Pancreas (tissue), 10 donors: ENCODE measurements at regions not wholly inside any gene's neighbourhood (a gene's known extent, or its start where the extent isn't known, plus 50 kb on each side); places are given as distances from the start of the nearest gene placed in this dataset.

Experiments used
- ATAC-seq, 4 donors: fragments of 200-7000 bp; cut with Tn5 transposase; one replicate each; pipeline versions ENCODE4 v1.8.0 to v1.9.1; 2020; ENCODE audit warnings: mild to moderate bottlenecking in 4 of 4, moderate library complexity in 4 of 4
- DNase-seq, 6 donors: peaks; one replicate each; pipeline ENCODE4 v3.0.0-alpha.2; 2020
- FAIRE-seq: peaks from 2 replicates; lab custom pipeline; 2012; peaks lifted over from hg19 to GRCh38; lab: Jason Lieb, UNC
- H3K27ac ChIP-seq, 4 donors: fragments of 200-600 bp; sonication (generic); 1 replicate in 3 of 4; 2 replicates in 1 of 4; pipeline versions ENCODE4 v1.5.0 to v1.8.0; 2020
- H3K27me3 ChIP-seq, 4 donors: fragments of 200-600 bp; one replicate each; pipeline ENCODE4 v1.8.0; 2021
- H3K36me3 ChIP-seq, 3 donors: fragments of 200-600 bp; sonication (generic) in 1 of 3; one replicate each; pipeline versions ENCODE4 v1.5.0 to v1.8.0; 2020 to 2021
- H3K4me1 ChIP-seq, 3 donors: fragments of 200-600 bp; one replicate each; pipeline ENCODE4 v1.8.0; 2021
- H3K4me3 ChIP-seq, 4 donors: fragments of 200-600 bp; sonication (generic) in 2 of 4; one replicate each; pipeline versions ENCODE4 v1.5.0 to v1.8.0; 2020 to 2021
- H3K9me3 ChIP-seq, 4 donors: fragments of 200-600 bp; one replicate each; pipeline ENCODE4 v1.8.0; 2021
- WGBS, 2 donors: extraction: QIAGEN DNeasy Blood & Tissue Kit; methylation state at CpG; one replicate each; pipeline ENCODE4 v1.1.7; 2013; 5-methylcytosine and 5-hydroxymethylcytosine counted together
- intact Hi-C, 3 donors: fragments of 100-400 bp; cut with DNase I; formaldehyde crosslinking; loops; one replicate each; pipeline versions ENCODE4 v1.11.1 to v1.14.2; 2022
- TF ChIP-seq, protein P1 (sequence below), 4 donors: fragments of 200-600 bp; sonication (generic) in 3 of 4; IDR thresholded peaks; one replicate each; pipeline versions ENCODE4 v1.5.0 to v1.8.0; 2021; ENCODE audit warnings: antibody characterized with exemption in 4 of 4
- donor health status: healthy with polysubstance abuse.
- donor health status: DM: no; HTN: no; CAD: no; lungs with moderate emphysema.
- donor health status: DM: no; HTN: no; CAD: no.
- donor health status: control.
- donor health status: control.
- donor health status: Bipolar disorder and iron deficiency.
- donor health status: DM: yes; HTN: yes; CAD: no.
- donor health status: DM: no; HTN: no; CAD: no.
- donor health status: DM: no; HTN: no; CAD: no.
- donor health status: DM: yes; HTN: yes; CAD: no.

GRCh38 chr2:147197754-147198483 lies 646.9 kb upstream of the ACVR2A start:
- no peak for FAIRE-seq
- WGBS, 2 donors = 65 to 71% methylated on average over 8 of the region's 8 CpGs
- no peak overlapping the region for H3K4me3 ChIP-seq
- no peaks in the 10 kb centered on the region for H3K36me3 ChIP-seq
- DNase-seq = no peak
- intact Hi-C loops = no loop called here
- H3K27ac ChIP-seq = no peak overlapping the region
- TF ChIP-seq, protein P1, sequence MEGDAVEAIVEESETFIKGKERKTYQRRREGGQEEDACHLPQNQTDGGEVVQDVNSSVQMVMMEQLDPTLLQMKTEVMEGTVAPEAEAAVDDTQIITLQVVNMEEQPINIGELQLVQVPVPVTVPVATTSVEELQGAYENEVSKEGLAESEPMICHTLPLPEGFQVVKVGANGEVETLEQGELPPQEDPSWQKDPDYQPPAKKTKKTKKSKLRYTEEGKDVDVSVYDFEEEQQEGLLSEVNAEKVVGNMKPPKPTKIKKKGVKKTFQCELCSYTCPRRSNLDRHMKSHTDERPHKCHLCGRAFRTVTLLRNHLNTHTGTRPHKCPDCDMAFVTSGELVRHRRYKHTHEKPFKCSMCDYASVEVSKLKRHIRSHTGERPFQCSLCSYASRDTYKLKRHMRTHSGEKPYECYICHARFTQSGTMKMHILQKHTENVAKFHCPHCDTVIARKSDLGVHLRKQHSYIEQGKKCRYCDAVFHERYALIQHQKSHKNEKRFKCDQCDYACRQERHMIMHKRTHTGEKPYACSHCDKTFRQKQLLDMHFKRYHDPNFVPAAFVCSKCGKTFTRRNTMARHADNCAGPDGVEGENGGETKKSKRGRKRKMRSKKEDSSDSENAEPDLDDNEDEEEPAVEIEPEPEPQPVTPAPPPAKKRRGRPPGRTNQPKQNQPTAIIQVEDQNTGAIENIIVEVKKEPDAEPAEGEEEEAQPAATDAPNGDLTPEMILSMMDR (IDR thresholded peaks at IDR 0.05) = no peak
- H3K9me3 ChIP-seq = no peaks in the 10 kb centered on the region
- no peaks in the 10 kb centered on the region for H3K27me3 ChIP-seq
- H3K4me1 ChIP-seq = no peaks in the 10 kb centered on the region
- ATAC-seq = no peak

GRCh38 chr2:147182260-147182659 lies 662.6 kb upstream of the ACVR2A start:
- intact Hi-C loops = no loop called here
- no peak overlapping the region for H3K4me3 ChIP-seq
- H3K27ac ChIP-seq = no peak overlapping the region
- WGBS, 2 donors = 64 to 75% methylated on average over 4 of the region's 4 CpGs
- no peaks in the 10 kb centered on the region for H3K4me1 ChIP-seq
- no peaks in the 10 kb centered on the region for H3K27me3 ChIP-seq
- DNase-seq (no peak), FAIRE-seq (no peak), ATAC-seq (peak in 1 of 4 donors; percentile 14)
- no peaks in the 10 kb centered on the region for H3K36me3 ChIP-seq
- TF ChIP-seq, protein P1 (IDR thresholded peaks at IDR 0.05) = no peak
- no peaks in the 10 kb centered on the region for H3K9me3 ChIP-seq

DNA sequence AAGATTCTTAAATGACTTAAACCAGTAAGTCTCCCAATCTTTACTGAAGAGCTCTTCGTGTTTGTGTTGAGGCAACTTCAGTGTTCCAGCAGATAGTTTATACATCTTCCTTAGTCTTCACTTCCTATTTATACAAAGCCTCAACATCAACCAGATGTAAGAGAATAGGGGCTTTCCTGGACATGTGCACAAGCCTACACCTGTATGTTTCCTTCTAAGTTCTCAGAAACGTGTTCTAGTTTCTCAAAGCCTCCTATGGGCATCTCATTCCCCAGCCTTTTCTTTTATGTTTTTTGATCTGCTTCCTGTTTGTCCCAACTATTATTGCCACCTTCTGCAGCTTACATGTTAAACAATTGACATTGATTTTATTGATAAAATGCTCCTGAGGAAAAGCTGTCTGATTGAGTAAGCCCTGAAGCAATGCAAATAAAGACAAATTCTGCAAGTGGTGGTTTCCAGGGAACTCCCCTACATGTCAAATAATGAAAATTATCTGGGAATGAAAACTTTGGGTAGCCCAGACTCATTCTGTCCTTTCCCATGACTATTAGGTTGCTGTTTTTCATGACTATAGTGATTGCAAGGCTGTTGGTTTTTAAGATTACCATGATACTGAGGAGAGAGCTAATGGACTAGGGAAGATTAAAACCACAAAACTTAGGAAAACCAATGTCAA lies 663.3 kb upstream of the ACVR2A start:
- DNase-seq (no peak), FAIRE-seq (no peak), ATAC-seq (no peak)
- Histone ChIP-seq H3K4me3 (no peak overlapping the region), H3K4me1 (no peaks in the 10 kb centered on the region), H3K36me3 (no peaks in the 10 kb centered on the region), H3K27ac (no peak overlapping the region), H3K27me3 (no peaks in the 10 kb centered on the region), H3K9me3 (no peaks in the 10 kb centered on the region)
- WGBS, 2 donors = 59 to 72% methylated on average over 2 of the region's 2 CpGs
- intact Hi-C loops = no loop called here
- TF ChIP-seq, protein P1 (IDR thresholded peaks at IDR 0.05) = no peak

GRCh38 chr2:147177071-147177857 lies 667.6 kb upstream of the ACVR2A start:
- FAIRE-seq (no peak), DNase-seq (no peak), ATAC-seq (peak in 2 of 4 donors; percentile 32 to 54)
- Histone ChIP-seq H3K27me3 (no peaks in the 10 kb centered on the region), H3K4me3 (no peak overlapping the region), H3K36me3 (no peaks in the 10 kb centered on the region), H3K4me1 (no peaks in the 10 kb centered on the region), H3K27ac (no peak overlapping the region), H3K9me3 (no peaks in the 10 kb centered on the region)
- TF ChIP-seq, protein P1 (IDR thresholded peaks at IDR 0.05) = no peak
- intact Hi-C loops = no loop called here
- 36 to 40% methylated on average over 1 of the region's 1 CpG for WGBS, 2 donors
